Upper lobe of right lung (tissue), 1 donor: ENCODE measurements at regions not wholly inside any gene's neighbourhood (a gene's known extent, or its start where the extent isn't known, plus 50 kb on each side); places are given as distances from the start of the nearest gene placed in this dataset.

ENCODE experiments used
- ATAC-seq: fragments of 200-7000 bp; cut with Tn5 transposase; one replicate; pipeline ENCODE4 v1.9.1; 2020; ENCODE audit warnings: mild to moderate bottlenecking, moderate library complexity
- DNase-seq: peaks from one replicate; pipeline ENCODE4 v3.0.0-alpha.2; 2020
- H3K27ac ChIP-seq: fragments of 200-600 bp; one replicate; pipeline ENCODE4 v1.8.0; 2022
- H3K27me3 ChIP-seq: fragments of 200-600 bp; one replicate; pipeline ENCODE4 v1.8.0; 2022; ENCODE audit warnings: mild to moderate bottlenecking
- H3K36me3 ChIP-seq: fragments of 200-600 bp; one replicate; pipeline ENCODE4 v1.8.0; 2022
- H3K4me1 ChIP-seq: fragments of 200-600 bp; one replicate; pipeline ENCODE4 v1.8.0; 2022
- H3K4me3 ChIP-seq: fragments of 200-600 bp; one replicate; pipeline ENCODE4 v1.8.0; 2022; ENCODE audit warnings: mild to moderate bottlenecking
- H3K9me3 ChIP-seq: fragments of 200-600 bp; one replicate; pipeline ENCODE4 v1.8.0; 2022
- CTCF ChIP-seq: fragments of 200-600 bp; IDR thresholded peaks from one replicate; pipeline ENCODE4 v1.8.0; 2022; ENCODE audit warnings: antibody characterized with exemption
- intact Hi-C: fragments of 100-400 bp; cut with DNase I; formaldehyde crosslinking; loops from one replicate; pipeline ENCODE4 v1.11.0; 2022
- donor health status: DM: no; HTN: yes; CAD: no; lungs with severe emphysema.

GRCh38 chr7:67773081-67773480 is 776.4 kb downstream of the TYW1 start:
- no peaks in the 10 kb centered on the region for H3K27me3 ChIP-seq
- DNase-seq (no peak), ATAC-seq (no peak)
- H3K4me1 ChIP-seq, result no peaks in the 10 kb centered on the region
- H3K27ac ChIP-seq, result no peak overlapping the region
- TF ChIP-seq CTCF, result no peak
- H3K4me3 ChIP-seq, result no peak overlapping the region
- intact Hi-C loops, result no loop called here
- H3K9me3 ChIP-seq, result no peaks in the 10 kb centered on the region
- H3K36me3 ChIP-seq, result no peaks in the 10 kb centered on the region

- intact Hi-C loops, result no loop called here
- Histone ChIP-seq H3K27me3 (no peaks in the 10 kb centered on the region), H3K4me3 (no peak overlapping the region), H3K9me3 (no peaks in the 10 kb centered on the region), H3K27ac (no peak overlapping the region), H3K36me3 (no peaks in the 10 kb centered on the region), H3K4me1 (no peaks in the 10 kb centered on the region)
- ATAC-seq (no peak), DNase-seq (no peak)
- TF ChIP-seq CTCF, result no peak
Observed at GRCh38 chr7:67777119-67777518, 780.5 kb downstream of the TYW1 start.

GRCh38 chr7:67781841-67782240 is 785.2 kb downstream of the TYW1 start:
- Histone ChIP-seq H3K9me3 (no peaks in the 10 kb centered on the region), H3K27ac (no peak overlapping the region), H3K36me3 (no peaks in the 10 kb centered on the region), H3K4me1 (no peaks in the 10 kb centered on the region), H3K27me3 (no peaks in the 10 kb centered on the region), H3K4me3 (no peak overlapping the region)
- no peak for ATAC-seq
- DNase-seq, result no peak
- intact Hi-C loops, result no loop called here
- no peak for TF ChIP-seq CTCF

- H3K4me1 ChIP-seq, result no peaks in the 10 kb centered on the region
- DNase-seq (no peak), ATAC-seq (no peak)
- intact Hi-C loops, result no loop called here
- no peaks in the 10 kb centered on the region for H3K9me3 ChIP-seq
- H3K27ac ChIP-seq, result no peak overlapping the region
- H3K36me3 ChIP-seq, result no peaks in the 10 kb centered on the region
- H3K4me3 ChIP-seq, result no peak overlapping the region
- no peaks in the 10 kb centered on the region for H3K27me3 ChIP-seq
- no peak for TF ChIP-seq CTCF
Observed at GRCh38 chr7:67786021-67786420, 789.4 kb downstream of the TYW1 start.

- TF ChIP-seq CTCF, result no peak
Observed at GRCh38 chr7:67788669-67789068, 792.0 kb downstream of the TYW1 start.

GRCh38 chr7:67791918-67792317 is 795.3 kb downstream of the TYW1 start:
- H3K9me3 ChIP-seq, result no peaks in the 10 kb centered on the region
- H3K27me3 ChIP-seq, result no peaks in the 10 kb centered on the region
- no peak overlapping the region for H3K27ac ChIP-seq
- DNase-seq (no peak), ATAC-seq (no peak)
- H3K4me1 ChIP-seq, result no peaks in the 10 kb centered on the region
- H3K4me3 ChIP-seq, result no peak overlapping the region
- intact Hi-C loops, result no loop called here
- no peak for TF ChIP-seq CTCF
- H3K36me3 ChIP-seq, result no peaks in the 10 kb centered on the region

More at GRCh38 chr7:67788669-67789068, 792.0 kb downstream of the TYW1 start:
- Histone ChIP-seq H3K4me3 (no peak overlapping the region), H3K36me3 (no peaks in the 10 kb centered on the region), H3K9me3 (no peaks in the 10 kb centered on the region), H3K4me1 (no peaks in the 10 kb centered on the region), H3K27ac (no peak overlapping the region), H3K27me3 (no peaks in the 10 kb centered on the region)
- intact Hi-C loops, result no loop called here
- DNase-seq (no peak), ATAC-seq (no peak)
